GM21526 (cell line): ENCODE measurements at regions not wholly inside any gene's neighbourhood (a gene's known extent, or its start where the extent isn't known, plus 50 kb on each side); places are given as distances from the start of the nearest gene placed in this dataset.

ENCODE experiments used
- ATAC-seq: cut with Tn5 transposase; IDR thresholded peaks from one replicate; pipeline ENCODE4 v1.9.1; 2021; ENCODE audit warnings: moderate library complexity; ENCODE audit not compliant: unreplicated experiment, low FRiP score

GRCh38 chr19:28864024-28864503 is 348.9 kb downstream of the UQCRFS1 start:
- no peak for ATAC-seq

- no peak for ATAC-seq
Measured at GRCh38 chr19:28862238-28862637, 350.7 kb downstream of the UQCRFS1 start.

GRCh38 chr19:28859811-28860210 is 353.1 kb downstream of the UQCRFS1 start:
- no peak for ATAC-seq

GRCh38 chr19:28858933-28859332 is 354.0 kb downstream of the UQCRFS1 start:
- ATAC-seq: no peak

- ATAC-seq: no peak
Measured at GRCh38 chr19:28857967-28858366, 355.0 kb downstream of the UQCRFS1 start.

- ATAC-seq: no peak
Measured at GRCh38 chr19:28855216-28855615, 357.7 kb downstream of the UQCRFS1 start.

GRCh38 chr19:28847468-28847867 is 365.5 kb downstream of the UQCRFS1 start:
- no peak for ATAC-seq

- no peak for ATAC-seq
Measured at GRCh38 chr19:28846094-28846812, 366.7 kb downstream of the UQCRFS1 start.

GRCh38 chr19:28843761-28844492 is 369.0 kb downstream of the UQCRFS1 start:
- ATAC-seq: no peak

- no peak for ATAC-seq
Measured at GRCh38 chr19:28841531-28841930, 371.4 kb downstream of the UQCRFS1 start.

- no peak for ATAC-seq
Measured at GRCh38 chr19:28840891-28841290, 372.1 kb downstream of the UQCRFS1 start.

- no peak for ATAC-seq
Measured at GRCh38 chr19:28839455-28839854, 373.5 kb downstream of the UQCRFS1 start.

- no peak for ATAC-seq
Measured at GRCh38 chr19:28838909-28839308, 374.0 kb downstream of the UQCRFS1 start.

GRCh38 chr19:28836421-28836820 is 376.5 kb downstream of the UQCRFS1 start:
- no peak for ATAC-seq

GRCh38 chr19:28834996-28835395 is 378.0 kb downstream of the UQCRFS1 start:
- ATAC-seq: no peak

GRCh38 chr19:28831462-28831861 is 381.5 kb downstream of the UQCRFS1 start:
- no peak for ATAC-seq

- no peak for ATAC-seq
Measured at GRCh38 chr19:28829762-28830161, 383.2 kb downstream of the UQCRFS1 start.

- no peak for ATAC-seq
Measured at GRCh38 chr19:28829359-28829758, 383.6 kb downstream of the UQCRFS1 start.

- no peak for ATAC-seq
Measured at GRCh38 chr19:28828276-28828870, 384.6 kb downstream of the UQCRFS1 start.

- no peak for ATAC-seq
Measured at GRCh38 chr19:28827382-28827781, 385.6 kb downstream of the UQCRFS1 start.

- no peak for ATAC-seq
Measured at GRCh38 chr19:28823338-28823961, 389.5 kb downstream of the UQCRFS1 start.
